Stimulated activated CD8-positive, alpha-beta memory T cell treated with anti-CD3 and anti-CD28 coated beads, Interleukin-12 subunit alpha, Interleukin-12 subunit beta, amount 100 ng/mL, for 1 hour (primary cell): ENCODE measurements at regions not wholly inside any gene's neighbourhood (a gene's known extent, or its start where the extent isn't known, plus 50 kb on each side); places are given as distances from the start of the nearest gene placed in this dataset.

Experiments
- DNase-seq: peaks from one replicate; pipeline ENCODE4 v3.0.0-alpha.2; 2020; ENCODE audit warnings: low read depth

DNA sequence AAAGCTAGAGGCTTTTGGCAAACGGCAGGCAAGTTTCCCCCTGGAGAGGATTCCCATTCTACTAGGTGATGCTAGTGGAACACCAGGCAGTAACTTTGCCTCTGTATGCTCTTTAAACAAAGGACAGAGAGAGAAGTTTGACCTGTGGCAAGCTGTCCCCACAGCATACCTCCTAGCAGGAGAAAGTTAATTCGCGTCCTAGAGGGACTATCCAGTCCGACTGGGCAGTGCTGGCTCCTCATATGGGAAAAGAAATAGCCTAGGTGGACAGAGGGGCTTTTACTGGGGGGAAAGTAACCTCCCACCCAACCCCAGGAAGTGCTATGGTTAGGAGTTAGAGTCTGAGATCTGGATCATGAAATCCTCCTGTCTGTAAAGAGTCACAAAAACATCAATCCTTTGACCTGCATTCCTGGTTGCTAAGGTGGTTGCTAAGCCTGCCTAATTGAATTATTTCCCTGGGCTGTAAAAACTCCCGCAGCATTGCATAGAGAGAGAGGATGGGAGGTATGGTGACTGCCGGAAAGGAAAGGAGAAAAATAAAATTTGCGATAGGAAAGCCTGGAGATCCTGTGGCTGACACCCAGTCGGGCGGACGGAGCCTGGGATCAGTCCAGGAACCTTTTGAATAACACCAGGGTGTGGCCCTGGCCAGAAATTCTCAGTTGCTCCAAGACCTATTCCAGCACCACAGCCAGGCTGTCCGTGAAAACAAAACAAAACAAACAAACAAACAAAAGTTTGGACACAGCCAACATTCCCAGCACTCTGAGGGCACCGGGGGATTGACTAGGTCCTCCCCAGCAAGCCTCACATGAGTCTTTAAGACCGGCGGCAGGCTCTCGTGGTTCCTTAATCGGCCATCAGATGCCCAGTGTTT, 67.7 kb upstream of the ATP11B start:
- DNase-seq: no peak

DNA sequence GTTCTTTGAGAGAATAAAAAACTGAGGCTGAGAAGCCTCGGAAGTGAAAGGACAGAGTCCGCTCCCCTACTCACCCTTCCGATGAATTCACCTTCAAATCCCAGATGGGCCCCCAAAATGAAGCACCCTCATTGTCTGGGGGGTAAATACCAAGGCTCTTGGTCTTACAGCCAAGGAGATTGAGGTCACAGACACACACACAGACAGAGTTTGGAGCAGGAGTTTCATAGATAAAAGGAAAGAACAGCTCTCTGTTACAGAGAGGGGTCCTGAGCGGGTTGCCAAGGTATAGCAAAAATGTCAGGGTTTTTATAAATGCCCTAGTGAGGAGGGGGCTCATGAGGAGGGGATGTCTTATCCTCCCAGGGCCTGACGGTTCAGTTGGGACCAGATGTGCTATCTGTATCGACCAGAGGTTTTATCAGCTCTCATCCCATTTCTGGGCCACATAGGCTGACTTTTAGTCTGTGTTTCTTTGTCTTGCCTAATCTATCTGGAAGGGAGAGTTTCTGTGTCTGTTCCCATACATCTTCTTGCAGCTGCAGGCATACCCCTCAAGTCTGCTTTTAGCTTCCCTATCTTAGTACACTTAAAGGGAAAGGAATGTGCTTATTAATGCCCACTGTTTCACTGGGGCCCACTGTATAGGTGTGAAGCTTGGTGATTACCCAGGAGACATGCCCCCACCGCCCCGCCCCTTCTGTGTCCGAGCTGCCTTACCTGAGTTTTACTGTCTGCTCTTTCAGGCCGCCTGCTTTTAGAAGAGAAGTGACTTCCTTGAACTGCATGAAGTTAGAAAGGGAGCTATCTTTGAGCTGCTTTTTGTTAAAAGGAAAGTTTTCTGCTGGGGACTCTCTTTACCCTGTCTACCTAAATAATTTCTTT, 66.8 kb upstream of the ATP11B start:
- DNase-seq: no peak

DNA sequence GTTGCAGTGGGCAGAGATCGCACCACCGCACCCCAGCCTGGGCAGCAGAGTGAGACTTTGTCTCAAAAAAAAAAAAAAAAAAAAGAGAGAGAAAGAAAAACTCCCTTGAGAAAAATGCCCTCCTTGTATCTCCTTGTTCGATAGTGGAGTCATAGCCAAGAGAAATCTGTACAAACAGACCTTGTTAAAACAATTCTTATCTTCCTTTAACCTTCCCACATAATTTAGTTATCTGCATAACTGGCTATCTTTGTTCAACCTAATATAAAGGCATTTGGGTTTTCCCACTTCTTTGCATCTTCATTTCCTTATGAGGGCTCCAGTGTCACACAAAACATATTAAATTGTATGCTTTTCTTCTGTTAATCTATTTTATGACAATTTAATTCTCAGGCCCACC, 65.1 kb upstream of the ATP11B start:
- DNase-seq: no peak

DNA sequence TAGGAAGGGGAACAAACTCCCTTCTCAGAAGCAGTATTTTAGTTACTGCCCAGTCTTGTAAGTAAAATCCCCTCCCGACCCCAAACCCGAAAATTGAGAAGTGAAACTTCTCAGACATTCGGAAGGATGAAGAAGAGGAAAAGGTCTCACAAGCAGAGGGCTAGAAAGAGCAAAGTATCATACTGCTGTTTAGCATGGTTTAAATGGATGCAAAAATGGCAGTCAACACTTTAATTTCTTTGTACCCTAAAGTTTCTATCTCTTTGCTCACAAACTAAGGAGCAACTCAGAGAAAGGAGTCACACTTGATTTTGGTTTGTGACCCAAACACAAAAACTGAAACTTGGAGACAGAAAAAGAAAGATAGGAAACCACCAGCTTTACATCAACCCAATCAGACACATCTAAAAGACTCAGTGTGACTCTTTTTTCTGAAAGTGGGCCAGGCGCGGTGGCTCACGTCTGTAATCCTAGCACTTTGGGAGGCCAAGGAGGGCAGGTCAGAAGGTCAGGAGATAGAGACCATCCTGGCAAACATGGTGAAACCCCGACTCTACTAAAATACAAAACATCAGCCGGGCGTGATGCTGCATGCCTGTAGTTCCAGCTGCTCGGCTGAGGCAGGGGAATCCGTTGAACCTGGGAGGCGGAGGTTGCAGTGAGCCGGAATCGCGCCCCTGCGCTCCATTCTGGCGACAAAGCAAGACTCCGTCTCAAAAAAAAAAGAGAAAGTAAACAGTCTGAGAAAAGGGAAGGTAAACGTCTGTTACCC, 63.2 kb upstream of the ATP11B start:
- DNase-seq: no peak

GRCh38 chr3:182730675-182731042, 62.6 kb upstream of the ATP11B start:
- DNase-seq: no peak

- DNase-seq: no peak
Observed at GRCh38 chr3:182731764-182732163, 61.5 kb upstream of the ATP11B start.

DNA sequence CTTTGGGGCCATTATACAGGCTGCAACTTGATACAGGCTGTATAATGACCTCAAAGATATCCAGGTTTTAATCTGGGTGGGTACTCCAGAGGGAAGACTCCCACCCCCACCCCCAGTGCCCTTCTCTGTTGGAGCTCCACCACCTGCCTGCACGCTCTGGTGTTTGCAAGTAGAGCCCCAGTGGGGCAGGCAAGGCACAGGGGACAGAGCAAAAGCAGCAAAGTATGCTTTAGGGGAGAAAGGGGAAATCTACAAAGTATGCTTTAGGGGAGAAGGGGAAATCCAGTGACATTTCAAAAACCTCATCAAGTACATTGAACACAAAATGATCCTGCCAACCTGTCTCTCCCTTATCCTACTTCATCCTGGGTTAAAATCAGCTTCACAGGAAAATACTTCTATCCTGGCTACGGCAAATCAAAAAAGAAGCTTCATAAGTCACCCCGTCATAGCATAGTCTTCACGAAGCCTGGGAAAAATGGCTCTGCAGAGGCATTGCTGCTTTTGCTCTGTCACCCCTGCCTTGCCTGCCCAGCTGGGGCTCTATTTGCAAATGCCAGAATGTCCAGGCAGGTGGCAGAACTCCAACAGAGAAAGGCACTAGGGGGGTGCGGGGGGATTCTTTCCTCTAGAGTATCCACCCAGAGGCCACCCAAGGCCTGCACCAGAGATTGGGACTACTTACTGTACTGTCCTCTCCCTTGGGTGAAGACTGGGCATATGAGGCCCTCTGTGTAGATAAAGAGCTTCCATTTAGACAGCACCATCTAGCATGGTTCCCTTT, 60.9 kb upstream of the ATP11B start:
- DNase-seq: no peak

DNA sequence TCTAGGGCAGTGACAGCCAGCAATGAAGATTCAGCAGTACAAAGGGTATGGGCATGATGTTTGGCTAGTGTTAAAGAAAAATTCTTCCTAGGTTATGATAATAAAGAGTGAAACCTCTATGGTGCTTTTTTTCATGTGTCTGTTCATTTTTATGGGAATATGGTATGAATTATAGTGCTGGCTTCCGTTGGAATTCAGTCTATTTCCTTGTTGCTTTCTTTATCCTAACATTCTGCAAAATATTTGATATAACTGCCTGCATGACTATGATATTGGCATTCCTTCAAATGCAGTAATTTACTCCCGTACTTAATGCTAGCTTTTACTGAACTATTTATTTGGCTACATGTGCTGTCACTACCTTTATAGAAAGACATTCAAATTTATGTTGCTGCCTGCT, 57.6 kb upstream of the ATP11B start:
- no peak for DNase-seq

- DNase-seq: no peak
Observed at GRCh38 chr3:182737825-182738224, 55.5 kb upstream of the ATP11B start.

DNA sequence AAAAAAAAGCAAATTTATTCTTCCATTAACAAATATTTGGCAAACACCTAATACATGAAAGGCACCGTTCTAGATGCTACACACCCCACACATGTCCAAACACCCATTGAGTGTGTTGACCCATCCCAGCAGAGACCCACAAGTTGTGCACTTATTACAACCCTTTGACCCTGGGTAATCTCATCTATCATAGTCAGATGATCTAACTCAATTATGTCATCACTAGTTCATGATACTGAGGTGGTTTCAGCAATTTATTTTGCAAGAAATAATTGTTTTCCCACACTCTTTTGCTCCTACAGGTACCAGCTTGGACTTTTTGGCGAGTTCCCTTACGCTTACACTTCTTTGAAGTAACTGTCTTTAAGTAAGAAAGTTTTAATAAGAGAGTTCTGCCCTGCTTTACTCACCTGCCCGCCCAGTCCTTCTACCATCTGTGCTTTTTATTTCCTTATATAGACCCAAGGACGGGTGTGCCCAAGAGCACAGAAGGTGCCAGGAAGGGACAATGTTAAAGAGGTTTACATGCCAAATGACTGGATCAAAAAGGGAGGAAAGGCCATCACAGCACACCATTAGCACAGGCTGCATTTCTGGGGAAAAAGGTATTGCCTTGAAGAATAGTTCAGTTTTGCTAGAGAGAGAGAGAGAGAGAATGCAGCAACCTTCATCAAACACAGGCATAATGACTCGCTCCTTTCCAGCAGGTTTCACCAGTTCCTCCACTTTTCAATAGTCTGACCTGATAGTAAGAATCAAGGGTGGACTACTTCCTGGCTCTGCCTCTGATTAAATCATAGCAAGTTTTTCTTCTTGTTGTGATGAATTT, 54.5 kb upstream of the ATP11B start:
- DNase-seq: no peak

DNA sequence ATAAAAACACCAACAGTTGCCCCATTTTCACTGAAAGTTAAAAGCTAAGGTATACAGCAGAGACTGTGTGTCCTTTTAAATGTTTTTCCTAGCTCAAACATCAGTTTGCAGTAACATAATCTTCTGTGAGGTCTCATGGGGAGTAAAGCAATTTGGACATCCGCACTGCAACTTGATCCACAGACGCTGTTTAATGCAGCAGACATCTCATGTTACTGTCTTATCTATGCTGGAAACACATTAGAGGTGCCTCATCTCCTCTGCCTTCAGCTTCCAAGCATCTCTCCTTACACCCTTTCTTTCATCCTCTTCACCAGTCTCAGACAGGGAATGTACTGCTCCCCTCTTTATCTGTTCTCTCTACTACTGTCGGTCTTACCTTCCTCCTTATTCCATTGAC, 53.7 kb upstream of the ATP11B start:
- DNase-seq: no peak

DNA sequence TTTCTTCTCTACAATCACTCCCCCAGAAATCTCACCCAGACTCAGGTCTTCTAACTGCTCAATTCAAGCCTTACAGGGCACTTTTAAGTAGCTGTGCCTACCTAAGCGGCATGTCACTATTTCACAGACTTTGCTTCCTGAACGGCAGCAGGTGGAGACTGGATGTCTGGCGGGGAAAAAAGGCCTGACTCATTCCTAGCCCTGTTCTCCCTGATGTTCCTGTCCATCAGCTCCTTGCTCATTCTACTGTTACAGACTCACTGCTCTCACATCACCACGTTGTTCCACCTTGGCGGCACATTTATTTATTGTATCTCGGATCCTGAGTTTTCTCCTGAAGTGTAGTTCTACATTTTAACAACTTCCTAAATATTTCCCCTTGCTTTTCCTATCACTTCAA, 52.6 kb upstream of the ATP11B start:
- DNase-seq: no peak

DNA sequence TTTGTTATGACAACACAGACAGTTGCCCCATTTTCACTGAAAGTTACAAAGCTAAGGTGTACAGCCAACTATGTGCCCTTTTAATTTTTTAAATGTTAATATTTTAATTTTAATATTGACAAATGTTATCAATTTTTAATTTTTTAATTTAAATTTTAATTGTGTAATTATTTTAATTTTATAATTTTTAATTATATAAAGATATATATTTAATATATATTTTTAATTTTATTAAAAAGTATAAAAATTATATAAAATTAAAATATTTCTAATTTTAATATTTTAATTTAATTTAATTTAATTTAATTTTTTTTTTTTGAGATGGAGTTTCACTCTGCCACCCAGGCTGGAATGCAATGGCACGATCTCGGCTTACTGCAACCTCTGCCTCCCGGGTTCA, 52.1 kb upstream of the ATP11B start:
- no peak for DNase-seq
